Activated T-cell treated with anti-CD3 and anti-CD28 coated beads, Interleukin-2, amount 50 U/mL, for 24 hours (primary cell): ENCODE measurements at regions not wholly inside any gene's neighbourhood (a gene's known extent, or its start where the extent isn't known, plus 50 kb on each side); places are given as distances from the start of the nearest gene placed in this dataset.

Experiments used
- DNase-seq: peaks from one replicate; pipeline ENCODE4 v3.0.0-alpha.2; 2020
- H3K27ac Mint-ChIP-seq: 2 replicates; pipeline ENCODE4 v1.8.0; 2020; ENCODE audit warnings: mild to moderate bottlenecking, mixed read lengths
- H3K27me3 Mint-ChIP-seq: 2 replicates; pipeline ENCODE4 v1.8.0; 2020; ENCODE audit warnings: mixed read lengths
- H3K36me3 Mint-ChIP-seq: 2 replicates; pipeline ENCODE4 v1.8.0; 2020; ENCODE audit warnings: low read depth, mixed read lengths
- H3K4me1 Mint-ChIP-seq: 2 replicates; pipeline ENCODE4 v1.8.0; 2020; ENCODE audit warnings: low read depth, mixed read lengths
- H3K4me3 Mint-ChIP-seq: 2 replicates; pipeline ENCODE4 v1.8.0; 2020; ENCODE audit warnings: mild to moderate bottlenecking, moderate library complexity, mixed read lengths
- H3K9me3 Mint-ChIP-seq: 2 replicates; pipeline ENCODE4 v1.8.0; 2020; ENCODE audit warnings: mixed read lengths

GRCh38 chr4:32830160-32830559 is 2110.0 kb downstream of the PCDH7 start:
- DNase-seq = no peak
- Mint-ChIP-seq H3K36me3 (no peaks in the 10 kb centered on the region), H3K27me3 (no peaks in the 10 kb centered on the region), H3K27ac (no peak overlapping the region), H3K4me1 (no peaks in the 10 kb centered on the region), H3K4me3 (no peak overlapping the region), H3K9me3 (peaks cover 4% of the 10 kb centered on the region)

GRCh38 chr4:32831104-32831503 is 2110.9 kb downstream of the PCDH7 start:
- DNase-seq = no peak
- no peak overlapping the region for H3K27ac Mint-ChIP-seq
- no peaks in the 10 kb centered on the region for H3K4me1 Mint-ChIP-seq
- no peaks in the 10 kb centered on the region for H3K27me3 Mint-ChIP-seq
- H3K36me3 Mint-ChIP-seq = no peaks in the 10 kb centered on the region
- H3K4me3 Mint-ChIP-seq = no peak overlapping the region
- peaks cover 4% of the 10 kb centered on the region for H3K9me3 Mint-ChIP-seq

GRCh38 chr4:32840461-32841189 is 2120.5 kb downstream of the PCDH7 start:
- Mint-ChIP-seq H3K27me3 (no peaks in the 10 kb centered on the region), H3K4me1 (no peaks in the 10 kb centered on the region), H3K9me3 (no peaks in the 10 kb centered on the region), H3K36me3 (no peaks in the 10 kb centered on the region), H3K27ac (no peak overlapping the region), H3K4me3 (no peak overlapping the region)
- no peak for DNase-seq

GRCh38 chr4:32841217-32841616 is 2121.0 kb downstream of the PCDH7 start:
- Mint-ChIP-seq H3K27ac (no peak overlapping the region), H3K4me1 (no peaks in the 10 kb centered on the region), H3K36me3 (no peaks in the 10 kb centered on the region), H3K4me3 (no peak overlapping the region), H3K27me3 (no peaks in the 10 kb centered on the region), H3K9me3 (no peaks in the 10 kb centered on the region)
- DNase-seq = no peak

GRCh38 chr4:32847461-32847860 is 2127.3 kb downstream of the PCDH7 start:
- Mint-ChIP-seq H3K27me3 (no peaks in the 10 kb centered on the region), H3K4me1 (no peaks in the 10 kb centered on the region), H3K36me3 (no peaks in the 10 kb centered on the region), H3K9me3 (peaks cover 3% of the 10 kb centered on the region), H3K4me3 (no peak overlapping the region), H3K27ac (no peak overlapping the region)
- no peak for DNase-seq

- H3K27me3 Mint-ChIP-seq = no peaks in the 10 kb centered on the region
- DNase-seq = no peak
- H3K4me3 Mint-ChIP-seq = no peak overlapping the region
- no peak overlapping the region for H3K27ac Mint-ChIP-seq
- no peaks in the 10 kb centered on the region for H3K4me1 Mint-ChIP-seq
- H3K9me3 Mint-ChIP-seq = peaks cover 8% of the 10 kb centered on the region
- no peaks in the 10 kb centered on the region for H3K36me3 Mint-ChIP-seq
Measured at GRCh38 chr4:32855622-32856021, 2135.5 kb downstream of the PCDH7 start.

- Mint-ChIP-seq H3K4me3 (no peak overlapping the region), H3K27me3 (no peaks in the 10 kb centered on the region), H3K36me3 (no peaks in the 10 kb centered on the region), H3K9me3 (peaks cover 8% of the 10 kb centered on the region), H3K27ac (no peak overlapping the region), H3K4me1 (no peaks in the 10 kb centered on the region)
- DNase-seq = no peak
Measured at GRCh38 chr4:32858361-32858760, 2138.2 kb downstream of the PCDH7 start.

GRCh38 chr4:32858971-32859370 is 2138.8 kb downstream of the PCDH7 start:
- Mint-ChIP-seq H3K4me1 (no peaks in the 10 kb centered on the region), H3K4me3 (no peak overlapping the region), H3K9me3 (peaks cover 8% of the 10 kb centered on the region), H3K27ac (no peak overlapping the region), H3K36me3 (no peaks in the 10 kb centered on the region), H3K27me3 (no peaks in the 10 kb centered on the region)
- no peak for DNase-seq

GRCh38 chr4:32864713-32865351 is 2144.7 kb downstream of the PCDH7 start:
- no peak overlapping the region for H3K27ac Mint-ChIP-seq
- no peaks in the 10 kb centered on the region for H3K27me3 Mint-ChIP-seq
- DNase-seq = no peak
- H3K4me1 Mint-ChIP-seq = no peaks in the 10 kb centered on the region
- H3K36me3 Mint-ChIP-seq = no peaks in the 10 kb centered on the region
- peaks cover 12% of the 10 kb centered on the region for H3K9me3 Mint-ChIP-seq
- no peak overlapping the region for H3K4me3 Mint-ChIP-seq

GRCh38 chr4:32876546-32876945 is 2156.4 kb downstream of the PCDH7 start:
- Mint-ChIP-seq H3K27ac (no peak overlapping the region), H3K4me1 (no peaks in the 10 kb centered on the region), H3K27me3 (no peaks in the 10 kb centered on the region), H3K36me3 (no peaks in the 10 kb centered on the region), H3K9me3 (peaks cover 22% of the 10 kb centered on the region), H3K4me3 (no peak overlapping the region)
- DNase-seq = no peak

GRCh38 chr4:32879913-32880312 is 2159.7 kb downstream of the PCDH7 start:
- no peak overlapping the region for H3K4me3 Mint-ChIP-seq
- peaks cover 12% of the 10 kb centered on the region for H3K9me3 Mint-ChIP-seq
- H3K4me1 Mint-ChIP-seq = no peaks in the 10 kb centered on the region
- no peak for DNase-seq
- no peak overlapping the region for H3K27ac Mint-ChIP-seq
- H3K36me3 Mint-ChIP-seq = no peaks in the 10 kb centered on the region
- no peaks in the 10 kb centered on the region for H3K27me3 Mint-ChIP-seq

GRCh38 chr4:32884198-32884597 is 2164.0 kb downstream of the PCDH7 start:
- H3K4me3 Mint-ChIP-seq = no peak overlapping the region
- H3K27me3 Mint-ChIP-seq = no peaks in the 10 kb centered on the region
- H3K36me3 Mint-ChIP-seq = no peaks in the 10 kb centered on the region
- no peak for DNase-seq
- H3K4me1 Mint-ChIP-seq = no peaks in the 10 kb centered on the region
- peaks cover 8% of the 10 kb centered on the region for H3K9me3 Mint-ChIP-seq
- no peak overlapping the region for H3K27ac Mint-ChIP-seq

GRCh38 chr4:32890398-32890797 is 2170.2 kb downstream of the PCDH7 start:
- Mint-ChIP-seq H3K36me3 (no peaks in the 10 kb centered on the region), H3K27ac (no peak overlapping the region), H3K4me1 (no peaks in the 10 kb centered on the region), H3K27me3 (no peaks in the 10 kb centered on the region), H3K9me3 (peaks cover 5% of the 10 kb centered on the region), H3K4me3 (no peak overlapping the region)
- no peak for DNase-seq

- Mint-ChIP-seq H3K27ac (no peak overlapping the region), H3K9me3 (peaks cover 26% of the 10 kb centered on the region), H3K27me3 (no peaks in the 10 kb centered on the region), H3K4me1 (no peaks in the 10 kb centered on the region), H3K4me3 (no peak overlapping the region), H3K36me3 (no peaks in the 10 kb centered on the region)
- DNase-seq = no peak
Measured at GRCh38 chr4:32909053-32909452, 2188.9 kb downstream of the PCDH7 start.

GRCh38 chr4:32909736-32910135 is 2189.6 kb downstream of the PCDH7 start:
- no peaks in the 10 kb centered on the region for H3K4me1 Mint-ChIP-seq
- H3K9me3 Mint-ChIP-seq = peaks cover 23% of the 10 kb centered on the region
- no peaks in the 10 kb centered on the region for H3K36me3 Mint-ChIP-seq
- H3K27me3 Mint-ChIP-seq = no peaks in the 10 kb centered on the region
- H3K27ac Mint-ChIP-seq = no peak overlapping the region
- H3K4me3 Mint-ChIP-seq = no peak overlapping the region
- DNase-seq = no peak
